Panc1 (cell line): ENCODE measurements at regions not wholly inside any gene's neighbourhood (a gene's known extent, or its start where the extent isn't known, plus 50 kb on each side); places are given as distances from the start of the nearest gene placed in this dataset.

Experiments
- ATAC-seq: fragments of 200-7000 bp; cut with Tn5 transposase; 2 replicates; pipeline ENCODE4 v1.9.1; 2020; ENCODE audit warnings: mild to moderate bottlenecking, moderate library complexity
- BruUV-seq: library from RNA; stranded (reverse); fragments of 400-500 nt; replicated peaks from 2 replicates; lab custom pipeline; 2021; lab: Mats Ljungman, UMichigan
- CTCF ChIA-PET: fragments of 300-600 bp; sonication (Branson Sonifier 250); formaldehyde crosslinking; loops from one replicate; lab custom pipeline; 2022; ENCODE audit warnings: antibody characterized with exemption; lab: Charles Lee
- POLR2A ChIA-PET: fragments of 300-600 bp; sonication (Branson Sonifier 250); formaldehyde crosslinking; loops from one replicate; lab custom pipeline; 2022; ENCODE audit warnings: antibody characterized with exemption; lab: Charles Lee
- DNase-seq: peaks from one replicate; pipeline ENCODE4 v3.0.0-alpha.2; 2010; ENCODE audit warnings: low read depth, low spot score
- H3K27ac ChIP-seq: 2 replicates; pipeline ENCODE4 v1.5.1; 2011; ENCODE audit warnings: mild to moderate bottlenecking, low read length, inconsistent platforms
- H3K27me3 ChIP-seq: fragments of 200-500 bp; sonication (Bioruptor generic); 2 replicates; pipeline ENCODE4 v1.6.0; 2014; ENCODE audit warnings: low read length, inconsistent platforms; ENCODE audit not compliant: control insufficient read depth, insufficient read depth
- H3K36me3 ChIP-seq: fragments of 200-500 bp; sonication (Bioruptor generic); 2 replicates; pipeline ENCODE4 v1.5.1; 2014; ENCODE audit warnings: inconsistent platforms, mild to moderate bottlenecking, low read length, moderate library complexity; ENCODE audit not compliant: control insufficient read depth, insufficient read depth
- H3K4me1 ChIP-seq: 2 replicates; pipeline ENCODE4 v1.5.1; 2011; ENCODE audit warnings: inconsistent platforms, mild to moderate bottlenecking, low read length, moderate library complexity; ENCODE audit not compliant: control insufficient read depth, insufficient read depth
- H3K4me3 ChIP-seq, 2 experiments: 2 replicates each; pipeline ENCODE4 v1.5.1; 2011 to 2012; ENCODE audit warnings: low read depth in 2 of 2, low read length in 2 of 2, mild to moderate bottlenecking in 2 of 2, inconsistent platforms in 1 of 2, moderate library complexity in 1 of 2
- H3K9me3 ChIP-seq: fragments of 200-500 bp; sonication (Bioruptor generic); 2 replicates; pipeline ENCODE4 v1.5.1; 2014; ENCODE audit warnings: low read depth, mild to moderate bottlenecking, inconsistent platforms, low read length, moderate library complexity; ENCODE audit not compliant: control insufficient read depth, insufficient read depth
- CTCF ChIP-seq: fragments of 450-650 bp; IDR thresholded peaks from 2 replicates; pipeline ENCODE4 v1.5.1; 2017; ENCODE audit warnings: mild to moderate bottlenecking
- POLR2AphosphoS5 ChIP-seq: IDR thresholded peaks from 2 replicates; pipeline ENCODE4 v1.6.1; 2012; ENCODE audit warnings: mild to moderate bottlenecking, low read depth, low read length, moderate library complexity
- REST ChIP-seq, 2 experiments: IDR thresholded peaks; 2 replicates each; pipeline ENCODE4 v1.6.1; 2011 to 2012; ENCODE audit warnings: low read depth in 2 of 2, control low read depth in 1 of 2, low read length in 1 of 2, mild to moderate bottlenecking in 1 of 2, moderate library complexity in 1 of 2; ENCODE audit not compliant: insufficient read depth in 1 of 2
- SIN3A ChIP-seq: IDR thresholded peaks from 2 replicates; pipeline ENCODE4 v1.6.1; 2012; ENCODE audit warnings: low read depth, mild to moderate bottlenecking, low read length, moderate library complexity, borderline replicate concordance; ENCODE audit not compliant: insufficient read depth
- TCF7L2 ChIP-seq: IDR thresholded peaks from 2 replicates; pipeline ENCODE4 v1.6.1; 2011; ENCODE audit warnings: mild to moderate bottlenecking, low read depth, low read length, inconsistent platforms
- in situ Hi-C: cut with HindIII; loops from 2 replicates; pipeline ENCODE4 v1.10.0; 2016; ENCODE audit warnings: low sequenced_read_pairs, low pct_unique_long_range_greater_than_20kb
- intact Hi-C: fragments of 100-400 bp; cut with micrococcal nuclease; formaldehyde crosslinking; loops from one replicate; pipeline ENCODE4 v1.10.0; 2022; ENCODE audit not compliant: unreplicated experiment

GRCh38 chr13:47409778-47410177 lies 512.9 kb upstream of the HTR2A start:
- CTCF ChIA-PET: no interaction called here
- H3K27me3 ChIP-seq: no peaks in the 10 kb centered on the region
- BruUV-seq: no TSS peak
- TF ChIP-seq REST (IDR thresholded peaks at IDR 0.05; ENCODE audit: insufficient read depth in 1 of 2, low read depth in 2 of 2, low read length in 1 of 2) (no peak), SIN3A (no peak), CTCF (no peak), POLR2AphosphoS5 (no peak), TCF7L2 (no peak)
- no peak for ATAC-seq
- POLR2A ChIA-PET: no interaction called here
- intact Hi-C loops: no loop called here
- H3K27ac ChIP-seq: no peak overlapping the region
- no peaks in the 10 kb centered on the region for H3K36me3 ChIP-seq
- no peak overlapping the region for H3K4me3 ChIP-seq
- H3K4me1 ChIP-seq: no peaks in the 10 kb centered on the region
- no peaks in the 10 kb centered on the region for H3K9me3 ChIP-seq
- in situ Hi-C loops: no loop called here
- no peak for DNase-seq

GRCh38 chr13:47408546-47409319 lies 511.9 kb upstream of the HTR2A start:
- Histone ChIP-seq H3K9me3 (no peaks in the 10 kb centered on the region), H3K4me3 (no peak overlapping the region), H3K27me3 (no peaks in the 10 kb centered on the region), H3K27ac (no peak overlapping the region), H3K4me1 (no peaks in the 10 kb centered on the region), H3K36me3 (no peaks in the 10 kb centered on the region)
- intact Hi-C loops: no loop called here
- ChIA-PET CTCF (no interaction called here), POLR2A (no interaction called here)
- no TSS peak for BruUV-seq
- TF ChIP-seq TCF7L2 (no peak), SIN3A (no peak), CTCF (no peak), REST (IDR thresholded peaks at IDR 0.05; ENCODE audit: insufficient read depth in 1 of 2, low read depth in 2 of 2, low read length in 1 of 2) (no peak), POLR2AphosphoS5 (no peak)
- peak; percentile 46 for DNase-seq
- in situ Hi-C loops: no loop called here
- ATAC-seq: no peak
